ENCODE measurements at regions not wholly inside any gene's neighbourhood (a gene's known extent, or its start where the extent isn't known, plus 50 kb on each side); places are given as distances from the start of the nearest gene placed in this dataset.

DNA sequence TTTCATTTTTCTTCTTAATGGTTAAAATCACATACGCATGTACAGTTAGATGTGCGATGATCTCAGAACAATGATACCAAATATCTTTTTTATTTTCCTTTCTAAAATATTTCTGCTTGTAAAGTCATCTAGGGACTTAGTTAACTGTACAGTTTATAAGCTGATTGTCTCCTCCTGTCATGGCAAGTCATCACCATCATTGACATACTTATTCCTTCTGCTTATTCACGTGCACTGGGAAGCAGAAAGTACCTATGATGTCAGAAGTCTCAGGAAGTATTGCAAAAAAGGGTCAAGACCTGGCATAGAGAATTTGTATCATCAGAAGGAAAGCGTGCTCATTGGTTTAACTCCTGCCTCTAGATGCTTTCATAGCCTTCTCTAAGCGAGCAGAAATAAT lies 154.2 kb downstream of the DSC3 start:
- no peaks in the 10 kb centered on the region for H3K36me3 Mint-ChIP-seq (ENCODE audit: insufficient read depth in 1 of 3, low read depth in 3 of 3)
- H3K79me1 ChIP-seq (ENCODE audit: insufficient read depth, low read depth, low read length, poor library complexity, severe bottlenecking): no peaks in the 10 kb centered on the region
- H3K23me2 ChIP-seq (ENCODE audit: insufficient read length, low read depth, low read length, poor library complexity, severe bottlenecking): no peaks in the 10 kb centered on the region
- no peak overlapping the region for H2AFZ ChIP-seq (ENCODE audit: low read length)
- WGBS (ENCODE audit: extremely low coverage, insufficient read length, low lambda C conversion rate): no CpG with 5 or more reads among the region's 5 CpGs
- H3K27me3 ChIP-seq (ENCODE audit: insufficient read depth, low read length): no peaks in the 10 kb centered on the region
- no peak overlapping the region for H3K4me2 ChIP-seq (ENCODE audit: insufficient read depth, insufficient read length, low read length)
- H4K8ac ChIP-seq (replicated peaks; ENCODE audit: insufficient read length, low read depth, low read length): no peak overlapping the region
- no peak overlapping the region for H3K23ac ChIP-seq (ENCODE audit: insufficient read length, low read depth, low read length)
- no peak overlapping the region for H2BK15ac ChIP-seq (ENCODE audit: low read depth, low read length)
- no peaks in the 10 kb centered on the region for H3K9me3 ChIP-seq (ENCODE audit: control insufficient read depth, low read depth, low read length)
- no peak overlapping the region for H2BK5ac ChIP-seq (ENCODE audit: insufficient read length, low read length)
- H4K5ac ChIP-seq (ENCODE audit: insufficient read length, low read depth, low read length): no peak overlapping the region
- H3K14ac ChIP-seq (ENCODE audit: insufficient read depth, low read length): no peak overlapping the region
- H3K27me3 Mint-ChIP-seq (ENCODE audit: low read depth): no peaks in the 10 kb centered on the region
- no peak overlapping the region for H3K18ac ChIP-seq (ENCODE audit: insufficient read length, low read depth, low read length)
- no peak overlapping the region for H3K9ac ChIP-seq (ENCODE audit: extremely low read depth, insufficient read length, low read length)
- H2BK12ac ChIP-seq (ENCODE audit: insufficient read length, low read depth, low read length): no peak overlapping the region
- no peaks in the 10 kb centered on the region for H4K20me1 ChIP-seq (ENCODE audit: control insufficient read depth, insufficient read depth, insufficient read length)
- H3K56ac ChIP-seq (ENCODE audit: insufficient read length, low read depth, low read length): no peak overlapping the region
- H4K91ac ChIP-seq (ENCODE audit: insufficient read length, low read depth, low read length): no peak overlapping the region
- H3K27ac ChIP-seq (ENCODE audit: insufficient read length, low read depth, low read length): no peak overlapping the region
- H2BK20ac ChIP-seq (ENCODE audit: low read depth, low read length, poor library complexity, severe bottlenecking): no peak overlapping the region
- no peaks in the 10 kb centered on the region for H3K79me2 ChIP-seq (ENCODE audit: insufficient read depth, low read length)
- no peaks in the 10 kb centered on the region for H3K9me3 Mint-ChIP-seq
- H2BK120ac ChIP-seq (ENCODE audit: low read depth, low read length, poor library complexity, severe bottlenecking): no peak overlapping the region
- H3T11ph ChIP-seq (ENCODE audit: low read length): no peak overlapping the region
- no peak overlapping the region for H3K4ac ChIP-seq (ENCODE audit: low read depth, low read length)
- DNase-seq: no peak
- H3K27ac Mint-ChIP-seq: no peak overlapping the region
- peaks cover 16 to 19% of the 10 kb centered on the region in 2 experiments for H3K4me1 Mint-ChIP-seq
- H3K4me1 ChIP-seq (ENCODE audit: insufficient read depth, low read length): peaks cover 4% of the 10 kb centered on the region; the same call in 1 of the 2 replicates
- TF ChIP-seq, protein P1, sequence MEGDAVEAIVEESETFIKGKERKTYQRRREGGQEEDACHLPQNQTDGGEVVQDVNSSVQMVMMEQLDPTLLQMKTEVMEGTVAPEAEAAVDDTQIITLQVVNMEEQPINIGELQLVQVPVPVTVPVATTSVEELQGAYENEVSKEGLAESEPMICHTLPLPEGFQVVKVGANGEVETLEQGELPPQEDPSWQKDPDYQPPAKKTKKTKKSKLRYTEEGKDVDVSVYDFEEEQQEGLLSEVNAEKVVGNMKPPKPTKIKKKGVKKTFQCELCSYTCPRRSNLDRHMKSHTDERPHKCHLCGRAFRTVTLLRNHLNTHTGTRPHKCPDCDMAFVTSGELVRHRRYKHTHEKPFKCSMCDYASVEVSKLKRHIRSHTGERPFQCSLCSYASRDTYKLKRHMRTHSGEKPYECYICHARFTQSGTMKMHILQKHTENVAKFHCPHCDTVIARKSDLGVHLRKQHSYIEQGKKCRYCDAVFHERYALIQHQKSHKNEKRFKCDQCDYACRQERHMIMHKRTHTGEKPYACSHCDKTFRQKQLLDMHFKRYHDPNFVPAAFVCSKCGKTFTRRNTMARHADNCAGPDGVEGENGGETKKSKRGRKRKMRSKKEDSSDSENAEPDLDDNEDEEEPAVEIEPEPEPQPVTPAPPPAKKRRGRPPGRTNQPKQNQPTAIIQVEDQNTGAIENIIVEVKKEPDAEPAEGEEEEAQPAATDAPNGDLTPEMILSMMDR (conservative IDR thresholded peaks at IDR 0.05): no peak
- H3K4me3 Mint-ChIP-seq: no peak overlapping the region
- no peak overlapping the region for H2AK5ac ChIP-seq (ENCODE audit: insufficient read length, low read length)
